HG03045 (cell line): ENCODE measurements at regions not wholly inside any gene's neighbourhood (a gene's known extent, or its start where the extent isn't known, plus 50 kb on each side); places are given as distances from the start of the nearest gene placed in this dataset.
"Not testable (repeated sequence)": the region's sequence is repeated elsewhere in the genome, so short reads cannot be mapped to it uniquely, and the experiment has no call there.

Experiments
- ATAC-seq: cut with Tn5 transposase; IDR thresholded peaks from one replicate; pipeline ENCODE4 v1.9.1; 2021; ENCODE audit warnings: mild to moderate bottlenecking, moderate library complexity; ENCODE audit not compliant: unreplicated experiment

DNA sequence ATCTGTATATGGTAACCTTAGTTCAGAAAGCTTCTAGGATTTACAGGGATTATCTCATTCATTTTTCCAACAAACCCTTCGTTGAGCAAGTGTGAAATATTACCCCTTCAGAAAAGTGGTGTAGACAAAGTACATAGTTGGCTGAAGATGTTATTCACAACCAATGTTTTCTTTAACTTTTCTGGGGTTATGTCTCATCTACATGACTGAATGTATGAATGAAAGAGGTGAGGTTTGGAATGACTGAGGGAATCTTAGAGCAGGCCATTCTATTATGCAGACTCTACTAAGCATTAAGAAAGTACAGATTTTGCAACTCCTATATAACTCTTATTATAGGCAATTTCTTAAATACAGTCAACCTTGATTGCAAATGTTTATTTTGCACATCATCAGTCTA lies 167.2 kb downstream of the NDFIP2 start:
- no peak for ATAC-seq

DNA sequence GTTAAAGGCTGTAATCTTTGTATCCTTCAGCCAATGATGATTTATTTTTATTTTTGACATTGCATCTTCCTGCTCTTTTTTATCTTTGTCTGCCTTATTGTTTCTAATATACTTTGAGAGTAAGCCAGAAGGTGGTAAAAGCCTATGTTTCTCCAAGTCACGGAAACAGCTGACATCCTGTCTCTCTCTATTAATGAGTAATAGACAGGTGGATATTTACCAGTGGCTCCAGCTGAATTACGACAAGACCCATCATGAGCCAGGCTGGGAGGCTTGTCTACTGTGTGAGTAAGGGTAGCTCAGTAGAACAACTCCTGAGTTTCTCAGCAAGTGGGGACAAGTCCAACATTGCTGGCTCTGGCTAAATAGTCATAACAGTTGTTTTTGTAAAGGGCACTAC lies 166.6 kb downstream of the NDFIP2 start:
- no peak for ATAC-seq

DNA sequence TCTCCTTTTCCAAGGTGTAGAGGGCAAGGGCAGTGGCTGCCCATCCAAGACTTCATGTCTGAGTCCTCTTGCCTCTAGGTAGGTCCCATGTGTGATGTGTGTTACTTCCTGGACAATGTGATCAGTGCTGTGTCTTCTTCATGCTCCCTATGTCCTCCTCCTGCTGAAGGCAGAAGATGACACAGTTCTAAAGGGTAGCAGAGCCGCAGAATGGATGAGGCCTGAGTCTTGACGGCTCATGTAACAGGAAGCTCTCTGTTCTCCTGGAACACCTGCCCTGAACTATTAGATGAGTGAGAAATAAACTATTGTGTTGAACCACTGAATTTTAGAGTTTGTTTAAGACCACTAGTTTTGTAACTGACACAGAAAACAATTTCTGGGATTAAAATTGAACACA lies 165.9 kb downstream of the NDFIP2 start:
- ATAC-seq = no peak

DNA sequence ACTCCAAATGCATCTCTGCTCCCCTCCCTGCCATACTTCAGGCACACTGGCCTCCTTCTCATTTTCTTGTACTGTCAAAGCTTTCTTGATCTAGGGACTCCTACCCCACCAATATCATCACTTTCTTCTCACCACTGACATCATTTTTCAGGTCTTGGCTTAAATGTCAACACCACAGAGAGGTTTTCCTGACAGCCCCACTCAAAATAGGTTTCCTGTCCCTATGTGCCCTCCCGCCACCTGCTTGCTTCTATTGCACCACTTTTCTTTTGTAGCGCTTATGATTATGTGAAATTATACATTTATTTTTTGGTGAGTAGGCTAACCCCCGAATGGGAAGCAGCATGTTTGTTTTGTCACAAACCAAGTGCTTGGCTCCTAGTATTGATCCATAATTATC lies 164.6 kb downstream of the NDFIP2 start:
- ATAC-seq = no peak

DNA sequence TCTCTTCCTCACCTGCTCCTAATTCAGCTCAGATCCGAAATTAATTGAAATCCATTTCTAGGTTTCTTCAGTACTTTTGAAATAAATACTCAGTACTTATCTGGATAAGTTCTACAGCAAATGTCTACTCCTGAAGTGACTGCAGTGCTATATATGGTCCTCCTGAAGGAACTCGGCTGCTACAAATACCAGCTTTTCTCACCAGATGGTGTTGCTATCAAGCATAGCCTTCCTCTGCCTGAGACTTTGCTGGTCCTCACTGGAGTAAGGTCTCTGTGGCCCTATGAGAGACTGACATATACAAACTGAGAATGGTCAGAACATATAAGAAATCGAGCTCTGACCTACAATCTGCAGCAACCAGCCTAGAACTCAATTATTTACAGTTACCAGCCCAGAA lies 161.6 kb downstream of the NDFIP2 start:
- ATAC-seq = no peak

DNA sequence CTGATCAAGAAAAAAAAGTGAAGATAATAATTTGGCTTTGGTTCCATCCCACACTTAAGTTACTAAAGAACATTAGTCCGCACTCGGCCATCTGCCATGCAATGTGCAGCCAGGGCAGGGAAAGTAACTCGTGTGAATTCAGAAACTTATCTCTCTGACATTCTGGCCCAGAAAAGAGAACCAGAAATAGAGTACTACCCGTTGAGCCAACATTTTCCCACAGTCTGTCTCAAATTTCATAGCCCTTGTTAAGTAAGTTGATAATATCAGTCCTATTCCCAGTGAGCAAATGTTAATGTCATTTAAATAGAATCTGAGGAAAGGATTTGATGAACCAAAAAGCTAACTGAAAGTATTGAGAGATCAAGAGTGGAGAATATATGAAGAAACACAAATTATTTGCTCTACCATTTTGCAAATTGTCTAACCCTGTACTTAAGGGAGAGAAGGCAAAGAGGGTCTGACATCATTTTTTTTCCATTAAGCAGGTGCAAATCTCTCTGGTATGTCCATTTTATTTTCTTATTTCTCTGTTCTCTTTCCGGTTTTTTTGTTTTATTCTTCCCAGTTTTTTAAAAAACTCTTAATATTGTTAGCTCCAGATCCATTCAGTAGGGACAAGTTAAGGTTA lies 156.3 kb downstream of the NDFIP2 start:
- no peak for ATAC-seq

DNA sequence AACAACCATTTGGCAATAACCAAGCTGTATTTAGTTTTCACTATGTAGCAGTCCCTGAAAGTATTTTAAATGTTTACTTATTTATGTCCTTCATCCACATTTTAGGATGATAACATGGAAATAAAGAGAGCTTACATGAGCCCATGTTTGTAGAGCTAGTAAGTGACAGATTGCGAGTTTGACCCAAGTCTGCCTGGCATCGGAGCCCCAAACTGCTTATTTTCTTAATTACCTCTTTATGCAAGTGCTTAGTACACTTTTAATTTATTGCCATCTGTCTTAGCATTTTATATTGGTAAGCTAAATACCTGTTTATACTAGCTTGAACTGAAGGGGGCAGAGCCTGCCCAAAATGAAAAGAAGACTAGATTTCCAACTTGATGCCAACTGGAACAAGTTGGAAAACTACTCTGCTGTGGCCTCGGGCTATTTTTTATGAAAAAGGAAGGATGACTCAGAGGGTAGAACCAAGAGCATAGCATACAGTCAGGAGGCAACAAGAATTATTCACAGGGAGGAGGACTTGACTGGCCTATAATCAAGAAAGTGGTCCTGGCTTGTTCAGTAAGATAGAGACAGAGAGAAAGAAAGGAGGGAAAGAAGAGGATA lies 150.2 kb downstream of the NDFIP2 start:
- ATAC-seq = no peak

DNA sequence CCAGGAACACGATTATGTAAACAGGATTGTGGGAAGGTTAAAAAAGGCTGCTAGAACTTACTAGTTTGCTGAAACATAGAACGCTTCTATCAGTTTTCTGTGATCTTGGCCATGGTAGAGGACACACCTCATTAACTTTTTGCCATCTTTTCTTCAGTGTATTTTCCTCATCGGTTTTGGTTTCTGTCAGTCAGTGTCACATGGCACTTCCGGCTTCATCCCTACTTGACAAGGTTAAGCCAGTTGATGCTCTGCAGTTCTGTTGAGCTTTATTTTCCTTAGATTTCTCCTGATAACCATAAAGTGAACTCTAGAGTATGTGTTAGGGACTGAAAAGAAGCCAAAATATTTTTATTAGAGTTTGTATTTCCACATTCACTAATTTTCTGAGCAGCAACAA lies 147.5 kb downstream of the NDFIP2 start:
- no peak for ATAC-seq

DNA sequence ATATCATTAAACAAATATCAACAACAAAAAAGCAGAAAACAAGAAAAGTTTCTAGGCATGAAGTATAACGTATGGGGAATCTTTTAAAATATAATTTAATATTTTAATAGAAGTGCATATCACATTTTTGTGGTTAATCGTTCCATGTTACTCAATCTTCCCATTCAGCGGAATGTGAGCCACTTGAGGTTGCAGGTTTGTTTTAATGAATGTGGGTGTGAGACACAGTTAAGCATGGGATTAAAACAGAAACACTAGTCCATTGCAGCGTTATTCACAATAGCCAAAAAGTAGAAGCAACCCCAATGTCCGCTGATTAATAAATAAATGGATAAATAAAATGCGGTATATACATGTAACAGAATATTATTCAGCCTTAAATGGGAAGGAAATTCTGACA lies 146.0 kb downstream of the NDFIP2 start:
- no peak for ATAC-seq

DNA sequence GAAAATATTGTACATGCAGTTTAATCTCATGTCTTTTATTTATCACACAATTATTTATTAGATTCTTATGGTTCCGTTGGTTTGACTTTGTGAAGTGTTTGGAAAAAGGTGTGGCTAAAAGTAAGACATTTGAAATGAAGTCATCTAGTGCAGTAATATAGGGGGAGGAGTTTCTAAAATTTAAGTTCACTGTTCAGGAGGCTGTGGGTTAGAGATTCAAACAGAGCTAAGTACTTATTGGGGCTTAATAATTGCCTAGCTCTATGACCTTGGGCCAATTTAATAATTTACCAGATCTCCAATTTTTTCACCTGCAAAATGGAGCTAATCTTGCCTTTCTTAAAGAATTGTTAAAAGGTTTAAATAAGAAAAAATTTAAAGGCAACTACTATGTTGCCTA lies 144.6 kb downstream of the NDFIP2 start:
- no peak for ATAC-seq

DNA sequence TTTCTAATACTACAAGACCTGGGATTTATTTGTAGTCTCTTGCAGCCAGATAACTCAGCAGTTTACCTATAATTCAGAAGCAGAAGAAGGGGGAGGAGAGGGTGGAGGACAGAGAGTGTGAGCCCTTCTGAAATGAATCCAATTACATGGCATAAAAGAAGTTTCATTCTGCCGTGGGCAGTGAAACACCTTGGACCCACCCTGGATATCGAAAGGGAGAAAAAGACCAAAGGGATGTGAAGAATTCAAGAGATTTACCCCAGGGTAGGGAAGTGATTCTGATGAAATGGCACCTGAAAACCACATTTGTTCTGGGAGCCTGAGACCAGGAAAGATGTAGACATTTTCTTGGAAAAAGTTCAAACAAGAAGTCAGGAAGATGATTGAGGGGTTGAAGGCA lies 140.9 kb downstream of the NDFIP2 start:
- ATAC-seq = no peak

DNA sequence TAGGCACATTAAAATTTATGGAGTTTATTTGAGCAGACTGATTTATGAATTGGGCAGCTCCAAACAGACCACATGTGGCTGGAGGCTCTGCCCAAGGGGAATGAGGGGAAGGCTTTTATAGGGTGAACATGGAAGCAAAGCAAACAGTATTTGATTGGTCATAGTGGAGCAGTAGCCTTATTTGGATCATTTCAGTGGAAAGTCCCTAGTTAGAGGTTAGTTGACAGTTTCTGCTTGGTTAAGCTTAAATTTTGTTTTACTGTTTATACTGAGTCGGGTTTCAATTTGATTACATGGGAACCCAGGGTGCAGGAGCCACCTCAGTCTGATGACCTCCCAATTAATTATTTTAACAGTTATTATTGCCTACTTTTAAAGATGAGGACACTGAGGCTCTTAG lies 140.5 kb downstream of the NDFIP2 start:
- ATAC-seq = no peak

DNA sequence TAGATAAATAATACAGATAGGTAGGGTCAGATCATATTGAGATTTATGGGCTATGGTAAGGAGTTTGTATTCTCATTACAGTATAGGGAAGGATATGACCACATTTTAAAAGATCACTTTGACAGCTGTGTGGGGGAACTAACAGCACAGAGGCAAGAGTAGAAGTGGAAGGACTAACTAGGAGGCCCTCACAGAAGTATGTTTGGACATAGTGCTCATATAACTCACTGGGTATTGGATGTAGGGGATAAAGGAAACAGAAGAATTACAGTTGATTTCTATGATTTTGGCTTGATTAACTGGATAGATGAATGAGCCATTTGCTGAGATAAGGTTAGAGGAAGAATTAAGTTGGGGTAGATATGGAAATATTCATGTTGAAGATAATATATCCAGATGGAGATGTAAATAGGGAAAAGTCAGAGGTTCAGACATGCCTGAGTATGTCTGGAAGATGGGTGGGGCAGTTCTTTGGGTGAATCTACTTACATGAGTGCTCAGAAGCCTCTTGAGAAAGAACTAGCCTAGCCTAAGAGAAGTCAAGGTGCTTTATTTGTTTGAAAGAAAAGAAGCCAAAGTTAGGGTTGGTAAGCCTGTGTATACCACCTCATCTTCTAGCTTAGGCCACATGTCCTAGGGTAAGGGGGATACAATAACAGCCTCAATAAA lies 133.4 kb downstream of the NDFIP2 start:
- no peak for ATAC-seq

DNA sequence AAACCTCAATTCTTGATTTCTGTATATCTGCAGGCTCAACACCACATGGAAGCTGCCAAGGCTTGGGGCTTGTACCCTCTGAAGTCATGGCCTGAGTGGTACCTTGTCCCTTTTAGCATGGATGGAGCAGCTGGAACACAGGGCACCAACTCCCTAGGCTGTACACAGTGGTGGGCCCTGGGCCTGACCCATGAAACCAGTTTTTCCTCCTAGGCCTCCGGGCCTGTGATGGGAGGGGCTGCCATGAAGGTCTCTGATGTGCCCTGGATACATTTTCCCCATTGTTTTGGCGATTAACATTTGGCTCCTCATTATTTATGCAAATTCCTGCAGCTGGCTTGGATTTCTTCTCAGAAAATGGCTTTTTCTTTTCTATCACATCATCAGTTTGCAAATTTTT lies 131.6 kb downstream of the NDFIP2 start:
- ATAC-seq = no peak

DNA sequence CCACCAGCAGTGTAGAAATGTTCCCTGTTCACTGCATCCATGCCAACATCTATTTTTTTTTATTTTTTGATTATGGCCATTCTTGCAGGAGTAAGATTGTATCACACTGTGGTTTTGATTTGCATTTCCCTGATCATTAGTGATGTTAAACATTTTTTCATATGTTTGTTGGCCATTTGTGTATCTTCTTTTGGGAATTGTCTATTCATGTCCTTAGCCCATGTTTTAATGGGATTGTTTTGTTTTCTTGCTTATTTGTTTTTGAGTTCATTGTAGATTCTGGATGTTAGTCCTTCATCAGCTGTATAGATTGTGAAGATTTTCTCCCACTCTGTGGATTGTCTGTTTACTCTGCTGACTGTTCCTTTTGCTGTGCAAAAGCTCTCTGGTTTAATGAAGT lies 126.9 kb downstream of the NDFIP2 start:
- ATAC-seq = not testable (repeated sequence)
